ENCODE measurements at regions not wholly inside any gene's neighbourhood (a gene's known extent, or its start where the extent isn't known, plus 50 kb on each side); places are given as distances from the start of the nearest gene placed in this dataset.

DNA sequence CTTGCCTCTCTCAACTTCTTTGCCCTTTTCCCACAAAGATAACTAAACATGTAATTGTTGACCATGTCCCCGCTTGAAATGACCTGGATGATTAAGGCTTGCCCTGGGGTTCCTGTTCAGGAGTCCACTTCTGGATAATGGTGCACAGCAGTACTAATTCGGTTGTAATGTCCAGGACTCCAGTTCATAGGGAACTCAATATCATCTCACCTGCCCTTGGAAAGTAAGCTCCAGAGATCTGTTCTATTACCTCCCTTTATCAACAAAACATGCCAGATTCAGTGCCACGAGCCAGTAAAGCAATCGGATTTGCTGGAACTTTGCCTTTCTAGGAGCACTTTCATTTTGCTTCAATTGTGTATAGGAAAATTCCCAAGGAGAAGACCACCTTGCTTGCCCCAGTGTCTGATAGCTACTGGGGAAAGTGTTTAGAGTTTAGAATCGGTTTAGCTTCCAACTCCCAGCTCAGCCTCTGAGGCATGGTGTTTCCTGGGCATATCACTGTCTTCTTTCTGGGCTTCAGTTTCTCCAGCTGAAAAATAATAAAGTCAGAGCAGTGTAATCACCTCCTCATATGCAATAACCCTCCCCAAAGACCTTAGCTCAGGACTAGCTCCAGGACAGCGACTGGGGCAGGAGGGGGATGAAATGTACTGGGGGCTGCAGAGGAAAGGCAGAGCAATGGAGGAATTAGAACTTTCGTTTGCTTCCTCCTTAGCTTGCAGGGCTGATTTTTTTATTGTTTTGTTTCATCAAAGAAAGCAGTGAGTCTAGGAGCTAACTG lies 162.6 kb upstream of the CYRIA start:
- Histone ChIP-seq H3K27ac (no peak overlapping the region), H3K36me3 (ENCODE audit: control insufficient read depth, insufficient read depth, low read length) (no peaks in the 10 kb centered on the region), H3K27me3 (ENCODE audit: control insufficient read depth, insufficient read depth, low read length) (no peaks in the 10 kb centered on the region), H2AFZ (peak overlapping the region; percentile 64), H3K79me2 (no peaks in the 10 kb centered on the region), H3K4me1 (peaks cover 5% of the 10 kb centered on the region), H3K9me3 (ENCODE audit: control insufficient read depth, low read length) (no peaks in the 10 kb centered on the region), H3K4me2 (ENCODE audit: low read length) (no peak overlapping the region), H3K4me3 (ENCODE audit: low read depth, low read length) (no peak overlapping the region), H3K9ac (no peak overlapping the region)
- TF ChIP-seq, protein P1, sequence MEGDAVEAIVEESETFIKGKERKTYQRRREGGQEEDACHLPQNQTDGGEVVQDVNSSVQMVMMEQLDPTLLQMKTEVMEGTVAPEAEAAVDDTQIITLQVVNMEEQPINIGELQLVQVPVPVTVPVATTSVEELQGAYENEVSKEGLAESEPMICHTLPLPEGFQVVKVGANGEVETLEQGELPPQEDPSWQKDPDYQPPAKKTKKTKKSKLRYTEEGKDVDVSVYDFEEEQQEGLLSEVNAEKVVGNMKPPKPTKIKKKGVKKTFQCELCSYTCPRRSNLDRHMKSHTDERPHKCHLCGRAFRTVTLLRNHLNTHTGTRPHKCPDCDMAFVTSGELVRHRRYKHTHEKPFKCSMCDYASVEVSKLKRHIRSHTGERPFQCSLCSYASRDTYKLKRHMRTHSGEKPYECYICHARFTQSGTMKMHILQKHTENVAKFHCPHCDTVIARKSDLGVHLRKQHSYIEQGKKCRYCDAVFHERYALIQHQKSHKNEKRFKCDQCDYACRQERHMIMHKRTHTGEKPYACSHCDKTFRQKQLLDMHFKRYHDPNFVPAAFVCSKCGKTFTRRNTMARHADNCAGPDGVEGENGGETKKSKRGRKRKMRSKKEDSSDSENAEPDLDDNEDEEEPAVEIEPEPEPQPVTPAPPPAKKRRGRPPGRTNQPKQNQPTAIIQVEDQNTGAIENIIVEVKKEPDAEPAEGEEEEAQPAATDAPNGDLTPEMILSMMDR (IDR thresholded peaks at IDR 0.05): no peak

DNA sequence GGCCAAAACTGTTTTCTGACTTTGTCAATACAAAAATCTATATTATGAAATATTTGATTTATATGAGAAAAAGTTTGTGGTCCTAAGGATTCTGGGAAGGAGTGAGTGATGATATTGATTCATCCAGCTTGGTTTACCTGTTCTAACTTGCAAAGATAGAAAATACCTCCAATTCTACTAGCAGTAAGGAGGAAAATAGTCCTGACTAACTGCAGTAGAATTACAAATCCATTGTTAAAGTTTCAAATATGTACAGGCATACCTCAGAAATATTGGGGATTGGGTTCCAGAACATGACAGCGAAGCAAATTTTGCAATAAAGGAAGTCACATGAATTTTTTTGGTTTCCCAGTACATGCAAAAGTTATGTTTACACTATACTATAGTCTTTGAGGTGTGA lies 158.8 kb upstream of the CYRIA start:
- Histone ChIP-seq H3K36me3 (ENCODE audit: control insufficient read depth, insufficient read depth, low read length) (no peaks in the 10 kb centered on the region), H3K27ac (no peak overlapping the region), H3K4me1 (peaks cover 3% of the 10 kb centered on the region), H3K79me2 (no peaks in the 10 kb centered on the region), H3K9me3 (ENCODE audit: control insufficient read depth, low read length) (no peaks in the 10 kb centered on the region), H3K27me3 (ENCODE audit: control insufficient read depth, insufficient read depth, low read length) (no peaks in the 10 kb centered on the region), H3K4me3 (ENCODE audit: low read depth, low read length) (no peak overlapping the region), H2AFZ (no peak overlapping the region), H3K4me2 (ENCODE audit: low read length) (no peak overlapping the region), H3K9ac (no peak overlapping the region)
- TF ChIP-seq, protein P1 (IDR thresholded peaks at IDR 0.05): no peak

DNA sequence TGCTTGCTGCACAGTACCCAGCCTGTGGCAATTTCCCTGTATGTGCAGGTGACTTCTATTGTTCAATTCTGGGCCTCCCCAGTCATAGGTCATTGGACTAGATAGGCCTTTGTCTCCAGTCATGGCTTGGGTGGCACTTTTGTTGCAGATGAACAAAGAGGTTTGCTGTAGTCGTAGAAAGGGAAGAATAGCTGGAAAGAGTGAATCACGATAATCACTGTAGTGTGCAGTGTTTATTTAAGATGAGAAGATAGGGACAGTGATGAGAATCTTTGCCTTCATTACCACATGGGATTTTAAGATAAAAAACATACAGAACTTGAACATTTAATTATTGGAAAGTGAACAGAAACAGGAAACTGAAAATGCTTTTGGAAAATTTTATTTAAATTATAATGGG lies 156.1 kb upstream of the CYRIA start:
- Histone ChIP-seq H2AFZ (no peak overlapping the region), H3K27ac (no peak overlapping the region), H3K36me3 (ENCODE audit: control insufficient read depth, insufficient read depth, low read length) (no peaks in the 10 kb centered on the region)

DNA sequence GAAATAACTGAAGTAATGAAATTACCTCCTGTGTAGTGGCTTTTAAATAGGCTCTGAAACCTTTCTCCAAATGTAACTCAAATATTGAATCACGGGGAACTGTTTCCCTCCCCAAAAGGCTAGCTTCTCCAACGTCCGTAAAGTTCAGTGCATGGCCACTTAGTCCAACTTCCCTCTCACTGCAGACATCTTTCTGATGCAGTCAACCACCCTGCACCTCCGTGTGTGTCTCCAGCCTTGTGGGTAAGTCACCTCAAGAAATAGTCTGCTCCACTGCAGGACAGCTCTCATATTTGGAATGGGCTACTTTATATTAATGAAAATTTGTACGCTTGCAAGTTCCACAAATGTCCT lies 152.5 kb upstream of the CYRIA start:
- Histone ChIP-seq H3K36me3 (ENCODE audit: control insufficient read depth, insufficient read depth, low read length) (no peaks in the 10 kb centered on the region), H3K4me1 (peaks cover 3% of the 10 kb centered on the region), H3K79me2 (no peaks in the 10 kb centered on the region), H3K4me3 (ENCODE audit: low read depth, low read length) (no peak overlapping the region), H3K9ac (no peak overlapping the region), H3K9me3 (ENCODE audit: control insufficient read depth, low read length) (no peaks in the 10 kb centered on the region), H2AFZ (no peak overlapping the region), H3K27me3 (ENCODE audit: control insufficient read depth, insufficient read depth, low read length) (no peaks in the 10 kb centered on the region), H3K4me2 (ENCODE audit: low read length) (no peak overlapping the region), H3K27ac (no peak overlapping the region)
- TF ChIP-seq, protein P1 (IDR thresholded peaks at IDR 0.05): no peak

More for the DNA sequence above, 156.1 kb upstream of the CYRIA start:
- Histone ChIP-seq H3K79me2 (no peaks in the 10 kb centered on the region), H3K9ac (no peak overlapping the region), H3K4me1 (peaks cover 3% of the 10 kb centered on the region), H3K9me3 (ENCODE audit: control insufficient read depth, low read length) (no peaks in the 10 kb centered on the region), H3K4me3 (ENCODE audit: low read depth, low read length) (no peak overlapping the region), H3K27me3 (ENCODE audit: control insufficient read depth, insufficient read depth, low read length) (no peaks in the 10 kb centered on the region), H3K4me2 (ENCODE audit: low read length) (no peak overlapping the region)
- TF ChIP-seq, protein P1 (IDR thresholded peaks at IDR 0.05): no peak

All from parathyroid adenoma (tissue), 2 donors.